HG02852 (cell line): ENCODE measurements at regions not wholly inside any gene's neighbourhood (a gene's known extent, or its start where the extent isn't known, plus 50 kb on each side); places are given as distances from the start of the nearest gene placed in this dataset.

Experiments used
- ATAC-seq: cut with Tn5 transposase; IDR thresholded peaks from one replicate; pipeline ENCODE4 v1.9.1; 2021; ENCODE audit warnings: mild to moderate bottlenecking, moderate library complexity; ENCODE audit not compliant: unreplicated experiment

- ATAC-seq: no peak
Measured at GRCh38 chr18:77716282-77716681, 466.6 kb downstream of the GALR1 start.

- ATAC-seq: no peak
Measured at GRCh38 chr18:77733292-77733903, 483.8 kb downstream of the GALR1 start.

- ATAC-seq: no peak
Measured at GRCh38 chr18:77736842-77737241, 487.2 kb downstream of the GALR1 start.

GRCh38 chr18:77737405-77737804, 487.8 kb downstream of the GALR1 start:
- no peak for ATAC-seq

GRCh38 chr18:77749089-77749488, 499.4 kb downstream of the GALR1 start:
- no peak for ATAC-seq

GRCh38 chr18:77750006-77750405, 500.4 kb downstream of the GALR1 start:
- ATAC-seq: no peak

GRCh38 chr18:77754475-77755044, 504.9 kb downstream of the GALR1 start:
- no peak for ATAC-seq

- no peak for ATAC-seq
Measured at GRCh38 chr18:77755187-77755586, 505.5 kb downstream of the GALR1 start.

GRCh38 chr18:77761332-77761731, 511.7 kb downstream of the GALR1 start:
- ATAC-seq: no peak

- no peak for ATAC-seq
Measured at GRCh38 chr18:77762014-77762413, 512.4 kb downstream of the GALR1 start.

- no peak for ATAC-seq
Measured at GRCh38 chr18:77762642-77763041, 513.0 kb downstream of the GALR1 start.

- no peak for ATAC-seq
Measured at GRCh38 chr18:77763530-77764145, 514.0 kb downstream of the GALR1 start.

- ATAC-seq: no peak
Measured at GRCh38 chr18:77765468-77765867, 515.8 kb downstream of the GALR1 start.

- ATAC-seq: no peak
Measured at GRCh38 chr18:77766421-77766820, 516.8 kb downstream of the GALR1 start.

- ATAC-seq: no peak
Measured at GRCh38 chr18:77772177-77772576, 522.5 kb downstream of the GALR1 start.

GRCh38 chr18:77776104-77776503, 526.5 kb downstream of the GALR1 start:
- ATAC-seq: no peak

- ATAC-seq: no peak
Measured at GRCh38 chr18:77777163-77777562, 527.5 kb downstream of the GALR1 start.

- no peak for ATAC-seq
Measured at GRCh38 chr18:77784759-77785379, 535.2 kb downstream of the GALR1 start.

- ATAC-seq: no peak
Measured at GRCh38 chr18:77785415-77785975, 535.8 kb downstream of the GALR1 start.

GRCh38 chr18:77803024-77803423, 553.4 kb downstream of the GALR1 start:
- no peak for ATAC-seq

- ATAC-seq: no peak
Measured at GRCh38 chr18:77804382-77804781, 554.7 kb downstream of the GALR1 start.

GRCh38 chr18:77807650-77808049, 558.0 kb downstream of the GALR1 start:
- ATAC-seq: no peak
